BE2C (cell line): ENCODE measurements at regions not wholly inside any gene's neighbourhood (a gene's known extent, or its start where the extent isn't known, plus 50 kb on each side); places are given as distances from the start of the nearest gene placed in this dataset.
A peak's percentile ranks its signal among the peaks of the same experiment; 100 is the strongest.

Experiments
- DNase-seq: peaks from one replicate; pipeline ENCODE4 v3.0.0-alpha.2; 2020
- H3K27me3 ChIP-seq: fragments of 250-450 bp; sonication (Bioruptor Pico); 2 replicates; pipeline ENCODE4 v1.5.1; 2020; ENCODE audit warnings: mild to moderate bottlenecking
- H3K36me3 ChIP-seq: fragments of 250-450 bp; sonication (Bioruptor Pico); 2 replicates; pipeline ENCODE4 v1.5.1; 2020; ENCODE audit warnings: mild to moderate bottlenecking
- H3K4me1 ChIP-seq: fragments of 250-450 bp; sonication (Bioruptor Pico); 2 replicates; pipeline ENCODE4 v1.5.1; 2020
- H3K4me3 ChIP-seq: 2 replicates; pipeline ENCODE4 v1.5.1; 2011; ENCODE audit warnings: low read depth, low read length
- H3K9me3 ChIP-seq: fragments of 250-450 bp; sonication (Bioruptor Pico); 2 replicates; pipeline ENCODE4 v1.5.1; 2020
- TF ChIP-seq, protein P1 (sequence below): IDR thresholded peaks from 2 replicates; pipeline ENCODE4 v1.5.1; 2012; ENCODE audit warnings: mild to moderate bottlenecking, low read depth, low read length

DNA sequence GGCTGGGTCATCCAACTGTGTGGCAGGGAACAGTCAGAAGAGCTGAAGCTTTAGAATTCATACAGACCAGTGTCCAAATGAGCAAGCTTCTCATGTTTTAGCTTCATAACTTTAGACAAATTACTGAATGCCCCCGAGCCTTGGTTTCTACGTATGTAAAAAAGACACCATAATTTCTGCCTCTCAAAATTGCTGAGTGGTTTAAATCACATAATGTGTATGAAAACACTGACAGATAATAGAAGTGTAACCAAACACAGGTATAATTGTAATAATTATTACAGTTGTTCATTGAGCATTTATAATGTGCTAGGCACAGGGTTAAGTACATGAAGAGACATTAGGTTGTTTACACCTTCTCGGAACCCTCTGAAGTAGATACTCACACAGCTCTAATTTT, 207.2 kb downstream of the IGSF11 start:
- H3K9me3 ChIP-seq = no peaks in the 10 kb centered on the region
- DNase-seq = no peak
- H3K4me3 ChIP-seq = no peak overlapping the region
- H3K4me1 ChIP-seq = no peaks in the 10 kb centered on the region
- H3K27me3 ChIP-seq = no peaks in the 10 kb centered on the region
- TF ChIP-seq, protein P1, sequence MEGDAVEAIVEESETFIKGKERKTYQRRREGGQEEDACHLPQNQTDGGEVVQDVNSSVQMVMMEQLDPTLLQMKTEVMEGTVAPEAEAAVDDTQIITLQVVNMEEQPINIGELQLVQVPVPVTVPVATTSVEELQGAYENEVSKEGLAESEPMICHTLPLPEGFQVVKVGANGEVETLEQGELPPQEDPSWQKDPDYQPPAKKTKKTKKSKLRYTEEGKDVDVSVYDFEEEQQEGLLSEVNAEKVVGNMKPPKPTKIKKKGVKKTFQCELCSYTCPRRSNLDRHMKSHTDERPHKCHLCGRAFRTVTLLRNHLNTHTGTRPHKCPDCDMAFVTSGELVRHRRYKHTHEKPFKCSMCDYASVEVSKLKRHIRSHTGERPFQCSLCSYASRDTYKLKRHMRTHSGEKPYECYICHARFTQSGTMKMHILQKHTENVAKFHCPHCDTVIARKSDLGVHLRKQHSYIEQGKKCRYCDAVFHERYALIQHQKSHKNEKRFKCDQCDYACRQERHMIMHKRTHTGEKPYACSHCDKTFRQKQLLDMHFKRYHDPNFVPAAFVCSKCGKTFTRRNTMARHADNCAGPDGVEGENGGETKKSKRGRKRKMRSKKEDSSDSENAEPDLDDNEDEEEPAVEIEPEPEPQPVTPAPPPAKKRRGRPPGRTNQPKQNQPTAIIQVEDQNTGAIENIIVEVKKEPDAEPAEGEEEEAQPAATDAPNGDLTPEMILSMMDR = no peak
- no peaks in the 10 kb centered on the region for H3K36me3 ChIP-seq

DNA sequence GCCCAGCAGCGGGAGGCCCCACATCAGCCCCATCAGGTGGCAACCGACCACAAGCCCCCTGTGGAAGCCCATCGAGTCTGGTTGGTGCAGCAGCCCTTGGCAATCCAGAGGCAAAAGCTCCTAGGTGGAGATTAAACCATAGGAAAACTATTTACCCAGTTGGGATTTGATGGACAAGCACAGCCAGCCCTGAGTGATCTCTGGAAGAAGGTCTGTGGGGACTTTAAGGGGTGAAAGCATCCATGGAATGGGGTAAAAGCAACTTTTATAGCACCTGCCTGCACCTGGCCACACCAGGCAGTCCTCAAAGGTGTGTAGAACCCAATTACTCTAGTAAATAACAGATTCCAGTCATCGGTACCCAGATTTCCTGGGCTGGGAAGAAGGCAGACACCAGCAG, 206.3 kb downstream of the IGSF11 start:
- DNase-seq = no peak
- Histone ChIP-seq H3K27me3 (no peaks in the 10 kb centered on the region), H3K4me1 (no peaks in the 10 kb centered on the region), H3K36me3 (no peaks in the 10 kb centered on the region), H3K9me3 (no peaks in the 10 kb centered on the region), H3K4me3 (no peak overlapping the region)
- TF ChIP-seq, protein P1 = no peak

DNA sequence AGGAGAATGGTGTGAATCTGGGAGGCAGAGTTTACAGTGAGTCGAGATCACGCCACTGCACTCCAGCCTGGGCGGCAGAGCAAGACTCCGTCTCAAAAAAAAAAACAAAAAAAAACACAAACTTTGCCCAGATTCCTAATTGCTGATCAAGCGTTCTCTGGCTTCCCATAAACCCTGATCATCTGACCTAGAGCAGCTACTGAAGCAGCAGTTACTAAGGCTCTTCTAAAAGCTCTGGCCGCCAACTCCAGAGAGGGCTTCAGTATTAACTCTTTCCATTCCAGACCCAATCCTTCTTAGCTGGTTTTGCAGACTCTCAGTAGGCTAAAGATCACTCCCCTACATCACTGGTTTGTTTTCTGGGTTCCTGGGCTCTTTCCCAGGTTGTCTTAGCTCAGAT, 201.6 kb downstream of the IGSF11 start:
- Histone ChIP-seq H3K4me3 (no peak overlapping the region), H3K4me1 (no peaks in the 10 kb centered on the region), H3K36me3 (no peaks in the 10 kb centered on the region), H3K9me3 (no peaks in the 10 kb centered on the region), H3K27me3 (peaks cover 11% of the 10 kb centered on the region)
- TF ChIP-seq, protein P1 = no peak
- DNase-seq = no peak

DNA sequence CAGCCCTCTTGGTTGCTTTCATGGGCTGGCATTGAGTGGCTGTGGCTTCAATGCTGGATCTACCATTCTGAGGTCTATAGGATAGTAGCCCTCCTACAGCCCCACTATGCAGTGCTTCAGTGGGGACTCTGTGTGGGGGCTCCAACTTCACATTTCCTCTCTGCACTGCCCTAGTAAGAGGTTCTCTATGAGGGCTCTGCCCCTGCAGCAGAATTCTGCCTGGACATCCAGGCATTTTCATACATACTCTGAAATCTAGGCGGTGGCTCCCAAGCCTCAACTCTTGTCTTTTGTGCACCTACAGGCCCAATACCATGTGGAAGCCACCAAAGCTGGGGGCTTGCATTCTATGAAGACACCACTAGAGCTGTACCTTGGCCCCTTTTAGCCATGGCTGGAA, 195.8 kb downstream of the IGSF11 start:
- DNase-seq = no peak
- H3K36me3 ChIP-seq = no peaks in the 10 kb centered on the region
- no peaks in the 10 kb centered on the region for H3K4me1 ChIP-seq
- H3K9me3 ChIP-seq = no peaks in the 10 kb centered on the region; the same call in 1 of the 2 replicates
- TF ChIP-seq, protein P1 = no peak
- no peak overlapping the region for H3K4me3 ChIP-seq
- H3K27me3 ChIP-seq = peaks cover 11% of the 10 kb centered on the region

DNA sequence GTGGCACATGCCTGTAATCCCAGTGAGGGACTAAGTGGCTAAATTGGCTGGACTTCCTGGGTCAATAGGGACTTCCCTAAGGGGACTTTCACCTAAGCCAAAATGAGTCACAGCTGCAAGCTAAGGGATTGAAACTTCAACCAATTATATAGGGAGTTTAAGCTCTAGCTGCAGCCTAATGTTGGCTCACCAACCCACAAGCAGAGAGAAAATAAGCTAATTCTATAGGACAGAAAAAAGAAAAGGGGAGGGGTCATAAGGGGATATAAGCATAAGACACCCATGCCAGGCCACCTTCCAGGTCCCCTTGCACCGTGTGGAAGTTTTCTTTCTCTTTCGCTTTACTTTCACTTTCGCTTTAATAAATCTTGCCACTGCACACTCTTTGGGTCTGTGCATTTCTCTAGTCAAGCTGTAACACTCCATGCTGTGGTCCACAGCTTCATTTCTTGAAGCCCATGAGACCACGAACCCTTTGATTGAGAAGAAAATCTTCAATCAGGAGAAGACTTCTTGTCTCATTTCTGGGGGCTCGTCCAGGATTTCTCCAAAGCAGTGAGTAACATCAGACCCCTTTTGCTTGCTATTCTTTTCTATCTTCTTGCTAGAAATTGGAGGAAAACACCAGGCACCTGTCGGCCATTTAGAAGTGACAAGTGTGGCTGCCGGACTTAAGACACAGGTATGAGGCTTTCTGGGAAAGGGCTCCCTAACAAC, 192.3 kb downstream of the IGSF11 start:
- TF ChIP-seq, protein P1 = no peak
- Histone ChIP-seq H3K36me3 (no peaks in the 10 kb centered on the region), H3K4me3 (peak overlapping the region; percentile 20; the same call in 1 of the 2 replicates), H3K27me3 (no peaks in the 10 kb centered on the region), H3K9me3 (no peaks in the 10 kb centered on the region; the same call in 1 of the 2 replicates), H3K4me1 (no peaks in the 10 kb centered on the region)
- no peak for DNase-seq

DNA sequence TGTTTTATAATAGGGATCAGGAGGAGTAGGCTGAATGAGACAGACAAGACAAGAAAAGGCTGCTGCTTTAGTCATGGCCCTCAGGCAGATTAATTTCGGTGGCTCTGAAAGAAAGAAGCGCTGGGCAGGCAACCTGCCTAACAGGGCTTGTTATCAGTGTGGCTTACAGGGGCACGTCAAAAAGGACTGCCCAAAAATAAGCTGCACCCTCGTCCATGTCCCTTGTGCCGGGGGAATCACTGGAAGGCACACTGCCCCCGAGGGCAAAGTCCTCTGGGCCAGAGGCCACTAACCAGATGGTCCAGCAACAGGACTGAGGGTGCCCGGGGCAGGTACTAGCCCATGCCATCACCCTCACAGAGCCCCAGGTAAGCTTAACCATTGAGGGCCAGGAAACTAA, 188.5 kb downstream of the IGSF11 start:
- no peak for DNase-seq
- Histone ChIP-seq H3K36me3 (no peaks in the 10 kb centered on the region), H3K4me1 (no peaks in the 10 kb centered on the region), H3K27me3 (no peaks in the 10 kb centered on the region), H3K9me3 (no peaks in the 10 kb centered on the region), H3K4me3 (no peak overlapping the region)
- TF ChIP-seq, protein P1 = no peak
